SIG-M5 treated with dmso at 0.1 percent for 504 hours (cell line): ENCODE measurements at regions not wholly inside any gene's neighbourhood (a gene's known extent, or its start where the extent isn't known, plus 50 kb on each side); places are given as distances from the start of the nearest gene placed in this dataset.
"Not testable (repeated sequence)": the region's sequence is repeated elsewhere in the genome, so short reads cannot be mapped to it uniquely, and the experiment has no call there.

Experiments used
- DNase-seq: peaks from one replicate; lab custom pipeline; 2025; ENCODE audit not compliant: unreplicated experiment; lab: John Stamatoyannopoulos, UW

DNA sequence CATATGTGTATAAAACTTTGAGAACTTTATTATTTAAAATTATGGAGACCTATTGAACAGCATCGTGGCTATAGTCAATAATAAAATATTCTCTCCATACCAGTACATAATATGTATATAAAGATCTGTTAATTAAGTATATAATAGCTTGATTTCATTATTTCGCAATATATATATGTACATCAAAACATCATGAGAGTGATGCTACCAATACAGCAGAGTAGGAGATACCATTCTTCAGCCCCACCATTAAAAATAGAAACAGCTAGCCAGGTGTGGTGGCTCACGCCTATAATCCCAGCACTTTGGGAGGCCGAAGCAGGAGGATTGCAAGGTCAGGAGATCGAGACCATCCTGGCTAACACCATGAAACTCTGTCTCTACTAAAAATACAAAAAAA is 1755.3 kb upstream of the SPRY2 start:
- DNase-seq, result no peak

DNA sequence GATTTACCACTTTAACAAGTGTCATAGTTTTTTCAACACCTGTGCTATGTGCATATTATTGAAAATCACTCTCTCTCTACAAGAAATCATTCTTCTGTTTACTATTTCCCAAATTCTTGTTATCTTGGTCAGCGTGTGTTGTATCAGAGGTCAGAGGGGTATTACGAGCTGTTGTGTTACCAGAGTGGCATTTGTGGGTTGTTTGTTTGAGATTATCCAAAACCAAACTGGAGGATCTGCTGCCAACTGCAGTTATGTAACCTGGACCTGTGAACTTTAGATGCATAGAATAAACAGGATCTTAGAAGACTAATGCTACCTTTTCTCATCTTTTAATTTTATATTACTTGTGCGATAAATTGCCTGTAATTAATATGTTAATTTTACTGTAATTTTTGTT is 1751.4 kb upstream of the SPRY2 start:
- DNase-seq, result no peak

DNA sequence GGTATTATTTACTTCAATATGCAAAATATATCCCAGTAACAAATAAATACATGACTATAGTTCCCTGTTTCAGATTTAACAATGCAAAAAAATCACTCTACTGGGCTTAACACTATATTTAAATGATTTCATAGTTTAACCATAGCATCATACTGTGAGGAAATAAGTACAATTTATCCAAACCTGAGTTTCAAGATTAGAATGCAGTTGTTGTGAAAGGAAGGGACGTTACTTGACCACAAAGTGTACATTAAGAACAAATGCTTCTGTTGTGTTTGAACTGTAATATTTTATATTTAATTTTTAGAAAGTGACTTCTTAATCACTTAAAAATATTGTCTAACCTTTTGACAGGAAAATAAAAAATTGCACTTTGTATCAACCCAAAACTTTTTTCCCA is 1747.9 kb upstream of the SPRY2 start:
- DNase-seq, result no peak

DNA sequence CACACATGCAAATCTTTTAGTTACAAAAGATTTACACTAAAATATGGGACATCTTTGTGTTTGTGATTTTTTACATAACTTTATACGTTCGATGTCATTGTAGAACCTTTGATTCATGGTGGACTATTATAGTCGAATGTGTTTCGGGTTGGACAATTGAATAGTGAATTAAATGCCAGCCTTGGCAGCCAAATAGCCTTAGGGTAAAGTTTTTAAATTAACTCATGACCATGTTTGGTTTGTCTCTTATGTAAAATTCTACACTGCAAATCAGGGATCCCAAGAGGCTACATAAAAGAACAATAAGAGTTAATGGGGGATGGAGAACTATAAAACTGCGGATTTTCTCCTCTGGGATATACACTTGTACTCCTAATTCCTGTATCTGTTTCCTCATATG is 1735.6 kb upstream of the SPRY2 start:
- no peak for DNase-seq

DNA sequence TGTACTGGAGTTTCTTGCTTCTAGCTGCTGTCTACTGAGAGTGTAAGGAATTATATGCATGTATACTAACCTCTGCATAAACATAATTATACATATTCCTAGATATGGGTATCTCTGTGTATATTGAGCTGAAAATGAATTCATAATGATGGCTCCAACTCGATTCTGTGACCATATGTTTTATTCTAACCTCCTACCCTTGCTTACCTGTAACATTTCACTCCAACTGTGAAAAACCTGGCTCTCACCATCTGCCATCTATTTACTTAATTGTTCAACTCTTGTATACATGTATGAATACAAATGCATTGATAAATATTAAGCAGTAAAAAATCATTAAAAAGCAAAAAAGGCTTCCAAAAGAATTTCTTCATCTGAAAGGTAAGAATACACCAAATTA is 1729.5 kb upstream of the SPRY2 start:
- no peak for DNase-seq

DNA sequence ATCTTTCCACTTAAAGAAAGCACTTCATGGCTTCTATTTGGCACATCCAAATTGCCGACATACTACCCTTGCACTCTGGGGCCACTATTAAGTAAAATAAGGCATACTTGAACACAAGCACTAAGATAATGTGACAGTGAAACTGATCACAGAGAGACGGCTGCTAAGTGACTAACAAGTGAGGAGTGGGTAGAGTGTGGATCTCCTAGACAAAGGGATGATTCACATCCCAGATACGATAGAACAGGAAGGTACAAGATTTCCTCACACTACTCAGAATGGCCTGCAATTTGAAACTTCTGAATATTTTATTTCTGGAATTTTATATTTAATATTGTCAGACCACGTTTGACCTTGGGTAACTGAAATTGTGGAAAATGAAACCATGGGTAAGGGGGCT is 1721.8 kb upstream of the SPRY2 start:
- no peak for DNase-seq

DNA sequence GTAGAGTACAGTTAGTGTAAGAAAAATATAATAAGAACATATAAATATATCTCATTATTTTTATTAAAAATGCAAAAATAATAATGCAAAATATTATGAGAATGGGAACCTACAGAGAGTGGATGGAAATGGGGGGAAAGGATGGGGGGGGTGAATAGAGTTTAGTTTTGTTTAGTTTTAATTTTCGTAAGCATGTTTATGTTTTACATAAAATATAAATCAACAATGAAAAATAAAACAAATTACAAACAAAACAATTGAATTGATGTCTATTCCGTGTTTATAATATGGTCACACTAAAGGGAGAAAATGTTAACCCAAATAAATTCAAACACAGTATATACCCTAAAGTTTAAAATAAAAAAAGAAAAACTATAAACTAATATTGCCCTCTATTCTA is 1717.4 kb upstream of the SPRY2 start:
- DNase-seq, result no peak

DNA sequence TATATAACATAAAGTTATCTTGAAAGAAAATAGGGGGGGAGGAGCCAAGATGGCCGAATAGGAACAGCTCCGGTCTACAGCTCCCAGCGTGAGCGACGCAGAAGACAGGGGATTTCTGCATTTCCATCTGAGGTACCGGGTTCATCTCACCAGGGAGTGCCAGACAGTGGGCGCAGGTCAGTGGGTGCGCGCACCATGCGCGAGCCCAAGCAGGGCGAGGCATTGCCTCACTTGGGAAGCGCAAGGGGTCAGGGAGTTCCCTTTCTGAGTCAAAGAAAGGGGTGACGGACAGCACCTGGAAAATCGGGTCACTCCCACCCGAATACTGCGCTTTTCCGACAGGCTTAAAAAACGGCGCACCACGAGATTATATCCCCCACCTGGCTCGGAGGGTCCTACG is 1704.4 kb upstream of the SPRY2 start:
- not testable (repeated sequence) for DNase-seq

DNA sequence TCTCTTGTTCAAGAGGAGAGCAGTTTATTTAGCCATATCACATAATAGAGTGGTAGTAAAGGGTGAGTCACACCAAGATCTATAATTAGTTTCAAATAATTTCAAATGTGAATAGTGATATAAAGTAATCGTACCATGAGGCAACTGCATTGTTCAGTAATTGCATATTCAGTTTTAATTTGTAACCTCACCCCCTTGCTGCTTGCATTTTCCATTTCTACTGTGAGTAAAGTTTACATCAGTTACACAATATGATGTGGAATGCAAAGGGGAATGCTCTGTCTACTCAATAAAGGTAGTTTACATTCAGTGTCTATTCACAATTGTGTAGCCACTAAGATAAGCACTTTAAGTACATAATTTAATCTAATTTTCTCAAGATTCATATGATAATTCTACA is 1695.7 kb upstream of the SPRY2 start:
- DNase-seq, result no peak

DNA sequence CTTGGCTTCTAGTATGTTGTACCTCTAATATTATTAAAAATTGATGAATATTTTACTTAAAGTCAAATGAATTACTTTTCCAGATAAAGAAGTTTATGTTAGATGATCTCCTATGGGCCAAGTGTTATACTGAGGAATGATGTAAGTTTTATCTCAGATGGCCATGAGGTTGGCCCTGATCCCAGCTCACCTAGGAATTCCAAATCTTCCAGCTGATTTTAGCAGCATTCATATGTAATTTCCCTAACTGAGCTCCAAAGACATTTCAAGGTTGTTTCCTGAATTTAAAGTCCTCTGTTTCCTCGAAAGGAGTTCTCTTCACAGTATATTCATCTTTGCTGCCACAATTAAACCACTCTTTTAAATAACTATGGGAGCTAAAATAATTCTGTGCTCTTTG is 1670.4 kb upstream of the SPRY2 start:
- no peak for DNase-seq

DNA sequence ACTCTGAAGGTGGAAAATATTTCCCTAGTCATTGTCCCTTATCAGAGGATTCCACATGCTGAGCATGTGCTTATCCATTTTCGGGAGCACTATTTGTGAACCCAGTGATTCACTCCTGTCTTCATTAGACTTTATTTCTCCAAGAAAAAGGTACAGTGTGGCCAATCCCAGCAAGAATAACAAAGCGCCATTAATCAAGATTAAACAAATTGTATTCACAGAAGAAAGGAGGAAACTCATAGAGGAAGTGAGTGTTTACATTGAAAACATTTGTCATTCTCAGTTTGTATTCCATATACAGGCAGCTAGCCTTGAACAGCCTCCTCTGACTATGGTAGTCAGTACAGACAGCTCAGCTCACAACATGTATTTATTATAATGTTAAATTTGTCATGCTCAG is 1669.9 kb upstream of the SPRY2 start:
- no peak for DNase-seq

DNA sequence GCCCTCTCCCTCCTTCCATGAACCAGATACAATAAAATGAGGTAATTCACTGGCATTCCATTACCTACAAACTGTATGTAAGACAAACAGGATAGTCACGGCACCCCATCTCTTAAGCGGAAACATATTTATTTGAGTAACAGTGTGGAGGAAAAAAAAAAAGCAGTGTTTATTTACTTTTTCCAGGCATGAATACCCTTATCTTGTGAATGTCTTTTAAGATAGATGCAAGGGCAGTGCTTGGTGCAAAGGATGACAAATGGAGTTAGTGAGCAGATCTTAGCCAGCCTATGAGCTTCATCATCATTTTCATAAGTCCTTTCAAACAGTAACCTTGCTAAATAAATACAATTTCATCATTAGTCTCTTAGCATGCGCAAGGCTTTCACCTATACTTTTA is 1661.8 kb upstream of the SPRY2 start:
- DNase-seq, result no peak

DNA sequence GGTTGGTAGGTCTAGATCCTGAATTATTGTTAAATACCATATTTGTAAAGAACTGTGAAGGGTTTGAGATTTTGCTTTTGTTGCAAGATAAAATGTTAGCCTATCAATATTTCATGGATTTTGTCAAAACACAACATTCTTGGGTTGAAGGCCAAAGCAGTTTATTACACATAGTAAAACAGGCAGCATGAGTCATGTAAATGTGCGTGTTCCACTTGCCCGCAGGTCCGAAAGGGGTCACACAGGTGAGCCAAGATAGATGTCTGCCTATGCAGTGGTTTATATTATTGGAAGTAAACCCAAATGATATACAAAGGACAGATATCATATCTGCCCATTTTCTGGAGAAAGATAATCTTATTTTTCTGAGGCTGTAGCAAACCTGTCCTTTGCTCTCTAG is 1654.4 kb upstream of the SPRY2 start:
- DNase-seq, result no peak

DNA sequence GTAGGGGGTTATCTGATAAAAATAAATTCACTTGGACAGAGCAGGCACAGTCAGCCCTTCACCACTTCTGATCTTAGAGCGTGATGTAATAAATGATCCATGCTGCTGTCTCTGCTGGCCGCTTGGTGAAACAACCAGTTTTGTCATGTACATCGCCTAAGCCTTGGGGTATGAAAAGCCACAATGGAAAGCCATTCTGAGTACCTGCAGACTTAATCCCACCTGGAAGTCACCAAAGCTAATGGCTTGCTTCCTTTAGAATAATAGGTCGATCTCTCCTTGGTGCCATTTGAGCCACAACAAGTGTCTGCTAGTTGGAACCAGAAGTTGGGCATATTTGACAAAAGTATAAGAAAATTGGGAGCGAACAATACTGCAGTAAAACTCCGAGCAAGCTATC is 1649.7 kb upstream of the SPRY2 start:
- DNase-seq, result no peak

DNA sequence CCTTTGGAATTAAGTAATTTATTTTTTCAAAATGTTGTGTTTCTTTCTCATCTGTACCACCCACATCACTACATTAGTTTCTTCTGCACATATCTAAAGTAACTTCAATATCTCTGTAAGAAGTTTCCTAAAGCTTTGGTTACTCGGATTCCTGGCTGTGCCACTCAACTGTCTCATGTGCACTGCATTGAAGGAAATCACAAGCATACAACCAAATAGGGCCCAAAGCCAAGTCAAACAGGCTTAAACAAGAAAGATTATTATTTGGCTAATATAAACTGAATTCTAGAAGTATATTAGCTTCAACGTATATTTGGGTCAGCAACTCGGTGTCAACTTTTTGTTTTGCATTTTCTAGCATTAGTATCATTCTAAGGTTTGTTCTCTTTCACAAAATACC is 1647.6 kb upstream of the SPRY2 start:
- no peak for DNase-seq

DNA sequence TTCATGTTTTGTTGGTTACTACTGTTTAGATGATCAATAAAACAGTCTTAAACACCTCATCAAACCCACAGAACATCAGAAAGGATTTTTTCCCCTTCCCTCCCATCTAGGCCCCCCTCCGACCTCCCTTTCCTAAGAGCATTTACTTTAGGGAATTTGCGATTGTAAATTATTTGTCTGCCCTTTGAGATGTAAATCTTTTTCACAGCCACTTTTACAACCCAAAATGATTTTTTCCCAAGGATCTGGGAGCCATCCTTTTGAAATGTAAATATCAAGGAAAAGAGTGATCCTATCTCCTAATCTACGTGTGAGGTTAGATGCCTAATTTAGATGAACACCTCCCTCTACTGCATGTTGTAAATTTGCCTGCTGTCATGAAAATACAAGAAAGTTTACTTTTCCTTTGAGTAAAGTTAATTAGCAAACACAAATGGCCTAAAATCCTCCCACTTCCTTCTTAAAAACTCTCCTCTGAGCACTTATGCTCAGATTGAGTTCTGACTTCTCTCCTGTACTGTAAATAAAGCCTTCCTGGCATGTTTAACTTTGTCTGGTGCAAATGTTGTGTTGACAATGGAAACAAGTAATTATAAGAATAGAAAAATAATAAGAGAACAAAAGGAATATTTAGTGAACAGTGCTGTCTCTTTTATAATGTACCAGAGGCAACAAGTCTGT is 1646.9 kb upstream of the SPRY2 start:
- no peak for DNase-seq

DNA sequence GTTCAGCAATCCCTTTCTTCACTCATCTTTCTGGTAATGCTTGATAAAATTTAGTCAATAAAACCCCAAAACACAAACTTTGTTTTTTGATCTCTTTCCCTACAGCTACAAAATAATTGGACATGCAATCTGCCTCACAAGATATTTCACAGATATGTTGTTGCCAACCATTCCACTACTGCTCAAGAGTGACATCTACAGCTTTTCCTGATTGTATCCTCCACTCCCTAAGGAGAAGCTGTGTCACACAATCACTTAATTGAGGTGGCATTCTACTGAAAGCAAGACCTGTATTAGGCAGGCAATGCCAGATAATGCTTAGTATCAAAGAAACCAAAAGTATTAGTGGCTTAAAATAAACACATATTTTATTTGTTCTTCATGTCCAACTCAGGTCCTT is 1646.2 kb upstream of the SPRY2 start:
- no peak for DNase-seq

DNA sequence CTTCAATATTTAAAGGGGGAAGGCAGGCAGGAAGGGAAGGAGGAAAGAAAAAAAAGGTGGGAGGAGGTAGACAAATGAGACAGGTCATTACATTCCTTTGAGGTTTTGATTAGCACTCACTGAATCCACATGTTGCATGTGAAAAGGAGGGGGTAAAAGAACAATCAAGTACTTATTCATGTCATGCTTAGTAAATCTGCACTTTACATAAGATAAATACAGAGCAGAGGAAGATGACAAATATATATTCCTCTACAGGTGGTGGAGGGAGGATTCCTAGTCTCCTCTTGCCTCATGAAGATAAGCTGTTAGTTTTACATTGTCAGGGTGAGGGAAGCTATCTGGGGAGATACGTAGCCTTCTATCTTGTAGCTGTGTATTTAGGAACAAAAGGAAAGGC is 1645.4 kb upstream of the SPRY2 start:
- no peak for DNase-seq

DNA sequence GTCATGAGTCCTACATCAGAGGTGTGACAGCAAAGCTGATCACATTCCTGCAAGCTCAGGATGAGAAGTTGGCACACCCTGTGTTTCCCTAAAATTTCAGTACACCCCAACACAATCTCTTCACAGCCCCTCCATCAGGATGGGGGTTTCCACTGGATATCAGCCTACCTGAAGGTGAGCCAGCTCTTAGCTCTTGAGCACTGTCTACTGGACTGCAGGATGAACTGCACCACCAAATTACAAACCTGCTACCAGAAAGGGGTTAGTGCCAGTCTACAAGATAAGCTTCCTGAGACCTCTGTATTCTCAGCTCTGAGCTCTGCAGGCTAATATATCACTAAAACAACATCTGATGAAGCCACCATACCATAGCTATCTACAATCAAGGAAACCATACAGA is 1616.2 kb upstream of the SPRY2 start:
- no peak for DNase-seq

DNA sequence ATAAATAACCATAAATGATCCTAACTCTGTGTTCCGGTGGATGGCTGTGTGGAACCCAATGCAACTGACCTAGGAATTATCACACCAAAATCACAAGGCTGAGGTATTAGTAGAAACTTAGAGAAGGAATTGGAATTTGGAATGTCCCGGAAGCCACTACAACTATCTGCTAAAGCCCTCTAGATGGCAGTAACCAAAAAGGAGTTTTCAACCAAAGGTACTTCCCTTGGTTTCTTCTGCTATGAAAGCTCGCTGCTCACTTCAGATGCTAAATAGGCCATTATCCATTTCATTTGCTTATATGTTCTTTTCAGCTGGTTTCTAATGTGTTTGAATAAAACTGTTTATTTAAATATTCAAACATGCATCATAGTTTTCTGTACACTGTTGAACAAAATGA is 1589.1 kb upstream of the SPRY2 start:
- peak; percentile 60 for DNase-seq

DNA sequence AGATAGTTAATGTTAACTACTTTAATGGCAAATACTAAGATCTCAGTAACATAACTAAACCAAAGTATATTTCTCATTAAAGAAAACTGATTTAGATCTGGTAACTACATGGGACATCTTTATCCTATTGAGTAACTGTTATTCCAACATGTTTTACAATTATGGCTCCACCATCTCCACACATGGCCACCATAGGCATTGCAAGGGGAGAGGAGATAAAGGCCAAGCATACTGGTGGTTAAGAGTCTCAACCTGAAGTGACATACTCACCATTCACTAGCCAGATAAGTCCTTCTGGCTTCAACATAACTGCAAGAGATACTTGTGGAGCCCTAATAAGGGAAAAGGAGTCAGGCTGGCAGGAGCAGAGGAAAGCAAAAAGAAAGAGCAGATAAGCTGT is 1586.4 kb upstream of the SPRY2 start:
- no peak for DNase-seq

DNA sequence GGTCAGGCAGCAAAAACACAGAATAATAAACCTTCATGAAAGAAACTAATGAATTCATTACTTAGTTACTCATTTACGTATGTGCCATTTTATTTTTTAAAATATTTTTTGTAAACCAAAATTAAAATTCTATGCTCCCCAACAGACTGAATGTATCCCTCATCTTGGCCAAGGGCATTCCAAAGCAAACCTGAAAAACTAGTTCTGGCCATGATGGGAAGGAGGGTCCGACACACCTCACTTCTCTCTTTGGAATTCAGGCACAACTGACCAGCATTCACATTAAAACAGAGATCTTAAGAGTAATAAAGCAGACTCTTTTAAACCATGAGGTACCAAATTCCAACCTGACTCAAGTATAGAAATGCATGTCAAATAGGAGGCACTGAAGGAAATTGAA is 1576.9 kb upstream of the SPRY2 start:
- no peak for DNase-seq

DNA sequence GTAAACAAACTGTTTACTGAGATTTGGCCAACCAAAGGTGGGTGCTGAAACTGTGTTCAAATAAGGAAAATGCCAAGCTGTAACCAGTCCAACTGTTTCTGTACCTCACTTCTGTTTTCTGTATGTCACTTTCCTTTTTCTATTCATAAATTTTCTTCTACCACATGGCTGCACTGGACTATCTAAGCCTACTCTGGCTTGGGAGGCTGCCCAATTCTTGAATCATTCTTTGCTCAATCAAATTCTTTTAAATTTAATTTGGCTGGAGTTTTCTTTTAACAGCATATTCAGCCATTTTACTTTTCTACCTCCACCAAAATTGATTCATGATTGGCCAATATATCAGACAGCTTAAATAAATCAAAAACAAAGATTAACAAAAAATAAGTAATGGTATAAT is 1575.5 kb upstream of the SPRY2 start:
- DNase-seq, result no peak
